ENCODE measurements at regions not wholly inside any gene's neighbourhood (a gene's known extent, or its start where the extent isn't known, plus 50 kb on each side); places are given as distances from the start of the nearest gene placed in this dataset.

DNA sequence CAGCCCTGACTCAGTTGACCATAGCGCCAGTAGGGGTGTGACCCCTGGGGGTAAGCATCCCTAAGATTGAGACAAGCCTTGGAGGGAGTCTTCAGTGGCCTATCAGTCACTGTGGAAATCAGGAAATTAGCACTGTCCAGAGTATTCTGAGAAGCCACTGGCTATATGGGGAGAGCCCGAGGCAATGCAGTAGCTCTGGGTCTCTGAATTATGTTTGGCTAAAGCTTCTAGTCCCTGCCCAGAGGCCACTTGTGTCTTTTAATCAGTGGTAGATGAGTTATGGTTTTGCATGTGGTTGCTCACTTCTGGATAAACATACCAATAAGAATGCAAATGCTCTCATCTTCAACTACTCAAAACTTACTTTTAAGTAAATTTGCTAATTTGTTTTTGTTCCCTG is 100.6 kb upstream of the TOX3 start:
- H3K27me3 ChIP-seq (ENCODE audit: control insufficient read depth in 3 of 3, insufficient read depth in 3 of 3, low read length in 2 of 3): no peaks in the 10 kb centered on the region
- ATAC-seq (ENCODE audit: insufficient read depth, low FRiP score) (no peak), DNase-seq (no peak)
- TF ChIP-seq, protein P1, sequence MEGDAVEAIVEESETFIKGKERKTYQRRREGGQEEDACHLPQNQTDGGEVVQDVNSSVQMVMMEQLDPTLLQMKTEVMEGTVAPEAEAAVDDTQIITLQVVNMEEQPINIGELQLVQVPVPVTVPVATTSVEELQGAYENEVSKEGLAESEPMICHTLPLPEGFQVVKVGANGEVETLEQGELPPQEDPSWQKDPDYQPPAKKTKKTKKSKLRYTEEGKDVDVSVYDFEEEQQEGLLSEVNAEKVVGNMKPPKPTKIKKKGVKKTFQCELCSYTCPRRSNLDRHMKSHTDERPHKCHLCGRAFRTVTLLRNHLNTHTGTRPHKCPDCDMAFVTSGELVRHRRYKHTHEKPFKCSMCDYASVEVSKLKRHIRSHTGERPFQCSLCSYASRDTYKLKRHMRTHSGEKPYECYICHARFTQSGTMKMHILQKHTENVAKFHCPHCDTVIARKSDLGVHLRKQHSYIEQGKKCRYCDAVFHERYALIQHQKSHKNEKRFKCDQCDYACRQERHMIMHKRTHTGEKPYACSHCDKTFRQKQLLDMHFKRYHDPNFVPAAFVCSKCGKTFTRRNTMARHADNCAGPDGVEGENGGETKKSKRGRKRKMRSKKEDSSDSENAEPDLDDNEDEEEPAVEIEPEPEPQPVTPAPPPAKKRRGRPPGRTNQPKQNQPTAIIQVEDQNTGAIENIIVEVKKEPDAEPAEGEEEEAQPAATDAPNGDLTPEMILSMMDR (IDR thresholded peaks at IDR 0.05; ENCODE audit: control extremely low read depth, extremely low read depth): no peak
- 73 to 87% methylated on average over 2 of the region's 2 CpGs for WGBS, 2 donors
- no peak overlapping the region for H3K27ac ChIP-seq (ENCODE audit: low read depth in 1 of 2, low read length in 1 of 2)
- H3K4me3 ChIP-seq: no peak overlapping the region
- no peak overlapping the region for H3K9ac ChIP-seq (ENCODE audit: insufficient read depth in 1 of 2, low read length in 2 of 2)
- no peaks in the 10 kb centered on the region for H3K36me3 ChIP-seq (ENCODE audit: control insufficient read depth in 4 of 4, insufficient read depth in 4 of 4, low read length in 4 of 4)
- peaks cover 0 to 10% (median 0%) of the 10 kb centered on the region in 5 donors for H3K4me1 ChIP-seq (ENCODE audit: control insufficient read depth in 5 of 5, insufficient read depth in 5 of 5, low read length in 5 of 5)
- peaks cover 0 to 3% (median 0%) of the 10 kb centered on the region in 4 donors for H3K9me3 ChIP-seq (ENCODE audit: control insufficient read depth in 4 of 4, insufficient read depth in 3 of 4, low read length in 3 of 4)

DNA sequence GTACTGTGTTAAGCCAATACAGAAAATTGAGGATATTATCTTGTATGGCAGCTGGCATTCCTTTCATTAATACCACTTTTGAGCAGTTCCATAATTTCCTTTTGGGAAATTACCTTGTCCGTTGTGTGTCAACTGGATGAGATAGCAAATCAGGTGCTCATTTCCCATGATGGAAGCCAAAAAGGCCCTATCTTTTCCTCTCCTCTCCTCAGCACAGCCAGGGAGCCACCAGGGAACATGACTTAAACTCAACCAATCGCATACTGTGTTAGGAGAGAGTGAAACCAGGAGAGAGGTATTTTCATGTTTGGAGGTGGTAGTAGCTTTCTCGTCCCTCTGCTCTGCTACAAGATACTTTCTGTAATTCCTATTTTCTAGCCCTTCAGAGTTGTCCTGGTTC is 96.1 kb upstream of the TOX3 start:
- DNase-seq (no peak), ATAC-seq (ENCODE audit: insufficient read depth, low FRiP score) (no peak)
- Histone ChIP-seq H3K4me1 (ENCODE audit: control insufficient read depth in 5 of 5, insufficient read depth in 5 of 5, low read length in 5 of 5) (peaks cover 0 to 10% (median 0%) of the 10 kb centered on the region in 5 donors), H3K27me3 (ENCODE audit: control insufficient read depth in 3 of 3, insufficient read depth in 3 of 3, low read length in 2 of 3) (no peaks in the 10 kb centered on the region), H3K4me3 (no peak overlapping the region), H3K9me3 (ENCODE audit: control insufficient read depth in 4 of 4, insufficient read depth in 3 of 4, low read length in 3 of 4) (peaks cover 0 to 8% (median 0%) of the 10 kb centered on the region in 4 donors), H3K27ac (ENCODE audit: low read depth in 1 of 2, low read length in 1 of 2) (no peak overlapping the region), H3K9ac (ENCODE audit: insufficient read depth in 1 of 2, low read length in 2 of 2) (no peak overlapping the region), H3K36me3 (ENCODE audit: control insufficient read depth in 4 of 4, insufficient read depth in 4 of 4, low read length in 4 of 4) (no peaks in the 10 kb centered on the region)
- TF ChIP-seq, protein P1 (IDR thresholded peaks at IDR 0.05; ENCODE audit: control extremely low read depth, extremely low read depth): no peak
- 80 to 82% methylated on average over 3 of the region's 3 CpGs for WGBS, 2 donors

DNA sequence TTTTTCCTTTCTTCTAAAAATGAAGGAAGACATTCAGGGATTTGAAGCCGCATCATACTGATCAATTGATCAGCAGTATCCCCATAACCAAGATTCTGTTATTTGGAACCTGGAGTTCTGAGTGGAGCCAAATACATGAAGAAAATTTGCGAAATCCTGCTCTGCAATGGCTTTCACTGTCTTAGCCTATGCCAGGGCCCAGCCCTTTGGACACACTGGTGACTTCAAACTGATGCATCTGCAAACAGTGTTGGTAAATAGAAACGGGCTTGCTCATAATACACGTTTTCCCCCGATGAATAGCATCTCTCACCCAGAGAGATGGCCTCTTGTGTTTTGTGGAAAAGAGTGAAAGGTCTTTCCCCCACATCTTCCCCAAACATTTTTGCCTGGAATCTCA is 87.6 kb upstream of the TOX3 start:
- H3K27me3 ChIP-seq (ENCODE audit: control insufficient read depth in 3 of 3, insufficient read depth in 3 of 3, low read length in 2 of 3): no peaks in the 10 kb centered on the region
- TF ChIP-seq, protein P1 (IDR thresholded peaks at IDR 0.05; ENCODE audit: control extremely low read depth, extremely low read depth): no peak
- H3K4me3 ChIP-seq: no peak overlapping the region
- no peaks in the 10 kb centered on the region for H3K36me3 ChIP-seq (ENCODE audit: control insufficient read depth in 4 of 4, insufficient read depth in 4 of 4, low read length in 4 of 4)
- H3K4me1 ChIP-seq (ENCODE audit: control insufficient read depth in 5 of 5, insufficient read depth in 5 of 5, low read length in 5 of 5): peaks cover 0 to 7% (median 0%) of the 10 kb centered on the region in 5 donors
- DNase-seq (no peak), ATAC-seq (ENCODE audit: insufficient read depth, low FRiP score) (no peak)
- H3K9ac ChIP-seq (ENCODE audit: insufficient read depth in 1 of 2, low read length in 2 of 2): no peak overlapping the region
- H3K27ac ChIP-seq (ENCODE audit: low read depth in 1 of 2, low read length in 1 of 2): no peak overlapping the region
- H3K9me3 ChIP-seq (ENCODE audit: control insufficient read depth in 4 of 4, insufficient read depth in 3 of 4, low read length in 3 of 4): peaks cover 0 to 11% (median 4%) of the 10 kb centered on the region in 4 donors
- WGBS, 2 donors: 82 to 89% methylated on average over 5 of the region's 5 CpGs

DNA sequence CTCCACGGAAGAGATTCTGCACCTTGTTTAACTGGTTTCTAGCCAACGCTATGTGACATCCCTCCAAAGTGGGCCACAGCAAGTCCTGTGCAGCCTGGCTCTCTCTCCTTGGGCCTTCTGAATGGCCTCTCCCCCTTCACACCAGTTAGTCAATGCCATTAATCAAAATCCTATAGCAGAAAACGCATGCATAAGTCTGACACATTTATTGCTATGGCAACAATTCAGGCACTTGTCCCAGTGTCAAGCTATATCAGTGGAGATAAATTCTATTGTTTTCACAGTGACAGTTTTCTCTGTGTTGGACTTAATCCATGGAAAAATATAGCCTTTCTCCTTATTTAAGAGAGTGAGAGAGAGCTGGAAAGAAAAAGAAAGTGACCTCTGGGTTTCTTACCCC is 87.2 kb upstream of the TOX3 start:
- Histone ChIP-seq H3K27me3 (ENCODE audit: control insufficient read depth in 3 of 3, insufficient read depth in 3 of 3, low read length in 2 of 3) (no peaks in the 10 kb centered on the region), H3K36me3 (ENCODE audit: control insufficient read depth in 4 of 4, insufficient read depth in 4 of 4, low read length in 4 of 4) (no peaks in the 10 kb centered on the region), H3K9ac (ENCODE audit: insufficient read depth in 1 of 2, low read length in 2 of 2) (no peak overlapping the region), H3K4me1 (ENCODE audit: control insufficient read depth in 5 of 5, insufficient read depth in 5 of 5, low read length in 5 of 5) (peaks cover 0 to 7% (median 0%) of the 10 kb centered on the region in 5 donors), H3K9me3 (ENCODE audit: control insufficient read depth in 4 of 4, insufficient read depth in 3 of 4, low read length in 3 of 4) (peaks cover 0 to 11% (median 4%) of the 10 kb centered on the region in 4 donors), H3K27ac (ENCODE audit: low read depth in 1 of 2, low read length in 1 of 2) (no peak overlapping the region), H3K4me3 (no peak overlapping the region)
- ATAC-seq (ENCODE audit: insufficient read depth, low FRiP score): no peak
- TF ChIP-seq, protein P1 (IDR thresholded peaks at IDR 0.05; ENCODE audit: control extremely low read depth, extremely low read depth): no peak
- 61 to 67% methylated on average over 3 of the region's 3 CpGs for WGBS, 2 donors
- DNase-seq: peak in 2 of 3 donors; percentile 10 to 20
